ENCODE measurements at regions not wholly inside any gene's neighbourhood (a gene's known extent, or its start where the extent isn't known, plus 50 kb on each side); places are given as distances from the start of the nearest gene placed in this dataset.

GRCh38 chr12:90020436-90020835 is 311.8 kb upstream of the ATP2B1 start:
- no peak for DNase-seq

GRCh38 chr12:90020014-90020413 is 311.4 kb upstream of the ATP2B1 start:
- DNase-seq, result no peak

- DNase-seq, result no peak
Observed at GRCh38 chr12:90017316-90017715, 308.7 kb upstream of the ATP2B1 start.

GRCh38 chr12:90015228-90015627 is 306.6 kb upstream of the ATP2B1 start:
- DNase-seq, result no peak

- no peak for DNase-seq
Observed at GRCh38 chr12:90013409-90013808, 304.8 kb upstream of the ATP2B1 start.

GRCh38 chr12:90010089-90010488 is 301.5 kb upstream of the ATP2B1 start:
- no peak for DNase-seq

- DNase-seq, result no peak
Observed at GRCh38 chr12:90008277-90008676, 299.6 kb upstream of the ATP2B1 start.

GRCh38 chr12:90004319-90005074 is 295.9 kb upstream of the ATP2B1 start:
- DNase-seq, result no peak

- DNase-seq, result no peak
Observed at GRCh38 chr12:90003688-90004087, 295.1 kb upstream of the ATP2B1 start.

GRCh38 chr12:90000721-90001120 is 292.1 kb upstream of the ATP2B1 start:
- no peak for DNase-seq

- no peak for DNase-seq
Observed at GRCh38 chr12:89999699-90000505, 291.3 kb upstream of the ATP2B1 start.

- DNase-seq, result no peak
Observed at GRCh38 chr12:89995870-89996269, 287.2 kb upstream of the ATP2B1 start.

GRCh38 chr12:89994911-89995310 is 286.3 kb upstream of the ATP2B1 start:
- no peak for DNase-seq

- no peak for DNase-seq
Observed at GRCh38 chr12:89993632-89994031, 285.0 kb upstream of the ATP2B1 start.

GRCh38 chr12:89992668-89993451 is 284.2 kb upstream of the ATP2B1 start:
- no peak for DNase-seq

- DNase-seq, result no peak
Observed at GRCh38 chr12:89991807-89992590, 283.4 kb upstream of the ATP2B1 start.

- no peak for DNase-seq
Observed at GRCh38 chr12:89988188-89988915, 279.7 kb upstream of the ATP2B1 start.

- DNase-seq, result no peak
Observed at GRCh38 chr12:89985935-89986334, 277.3 kb upstream of the ATP2B1 start.

GRCh38 chr12:89984846-89985245 is 276.2 kb upstream of the ATP2B1 start:
- DNase-seq, result no peak

- no peak for DNase-seq
Observed at GRCh38 chr12:89983622-89984021, 275.0 kb upstream of the ATP2B1 start.

- no peak for DNase-seq
Observed at GRCh38 chr12:89980236-89980635, 271.6 kb upstream of the ATP2B1 start.

Measured in NCI-H510A treated with DMSO at 0.1 percent for 48 hours (cell line).